GM19025 (cell line): ENCODE measurements at regions not wholly inside any gene's neighbourhood (a gene's known extent, or its start where the extent isn't known, plus 50 kb on each side); places are given as distances from the start of the nearest gene placed in this dataset.
A peak's percentile ranks its signal among the peaks of the same experiment; 100 is the strongest.

Experiments
- ATAC-seq: cut with Tn5 transposase; IDR thresholded peaks from one replicate; pipeline ENCODE4 v1.9.1; 2021; ENCODE audit warnings: mild to moderate bottlenecking, low read depth, moderate library complexity; ENCODE audit not compliant: unreplicated experiment

DNA sequence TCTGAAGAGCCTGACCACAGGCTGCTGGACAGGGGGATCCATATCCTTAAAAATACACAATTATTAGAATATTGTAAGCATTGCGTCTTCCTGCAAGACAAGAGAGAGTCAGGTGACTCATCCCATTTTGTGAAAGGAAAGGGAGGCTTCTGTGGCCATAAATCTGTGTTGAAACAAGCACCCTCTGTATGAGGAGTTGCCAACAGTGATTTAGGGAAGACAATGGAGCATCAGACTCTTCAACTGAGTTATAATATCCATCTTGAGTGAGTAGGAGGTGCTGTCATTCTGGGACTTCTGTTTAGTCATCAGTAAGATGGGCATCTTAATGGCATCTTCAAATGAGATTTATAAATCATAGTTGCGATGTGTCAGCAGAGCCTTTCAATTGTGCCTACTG is 554.5 kb downstream of the AACS start:
- no peak for ATAC-seq

DNA sequence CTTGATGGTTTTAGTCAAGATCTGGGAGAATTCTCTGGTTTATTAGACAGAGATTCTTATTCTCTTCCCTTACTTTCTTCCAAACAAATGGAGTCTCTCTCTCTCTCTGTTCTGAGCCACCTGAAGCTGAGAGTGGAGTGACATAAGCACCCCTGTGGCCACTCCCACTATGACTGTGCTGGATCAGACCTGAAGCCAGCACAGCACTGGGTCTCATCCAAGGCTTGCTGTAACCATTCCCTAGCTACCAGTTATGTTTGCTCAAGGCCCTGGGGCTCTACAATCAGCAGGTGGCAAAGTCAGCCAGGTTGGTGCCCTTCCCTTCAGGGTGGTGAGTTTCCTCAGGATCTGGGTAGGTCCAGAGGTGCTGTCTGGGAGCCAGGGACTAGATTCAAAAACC is 568.5 kb downstream of the AACS start:
- ATAC-seq = no peak

DNA sequence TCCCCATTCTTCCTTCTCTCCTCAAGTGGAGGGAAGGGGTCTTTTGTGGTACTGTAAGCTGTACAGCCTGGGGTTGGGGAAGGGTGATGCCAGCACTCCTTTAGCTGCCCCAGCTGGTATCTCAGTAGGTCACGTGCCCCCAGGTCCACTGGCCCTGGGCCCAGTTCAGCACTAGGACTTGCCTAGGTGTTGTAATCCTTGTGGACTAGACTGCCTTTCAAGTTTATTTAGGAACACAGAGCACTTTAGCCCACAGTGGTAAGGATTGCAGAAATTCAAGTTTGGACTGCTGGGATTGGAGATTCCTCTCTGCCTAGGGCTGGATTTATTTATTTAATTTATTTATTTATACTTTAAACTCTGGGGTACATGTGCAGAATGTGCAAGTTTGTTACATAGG is 569.6 kb downstream of the AACS start:
- no peak for ATAC-seq

- ATAC-seq = no peak
Observed at GRCh38 chr12:125639826-125640225, 574.6 kb downstream of the AACS start.

DNA sequence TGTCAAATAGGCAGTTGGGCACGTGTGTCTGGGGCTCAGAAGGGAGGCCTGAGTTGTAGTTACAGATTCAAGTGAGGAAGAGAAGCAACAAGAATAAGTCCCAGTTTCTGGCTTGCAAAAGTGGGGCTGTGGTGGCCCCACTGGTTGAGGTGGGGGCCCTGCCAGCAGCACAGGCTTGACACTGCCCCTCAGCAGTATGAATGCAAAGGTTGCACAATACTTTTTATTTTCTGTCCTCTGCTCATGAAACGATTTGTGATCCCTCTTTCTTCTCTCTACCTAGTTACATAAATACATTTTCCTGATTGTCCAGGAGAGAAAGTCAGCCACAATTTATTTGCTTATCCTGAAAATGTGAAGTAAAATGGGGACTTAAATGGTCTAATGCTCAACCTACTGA is 577.8 kb downstream of the AACS start:
- ATAC-seq = no peak

GRCh38 chr12:125645724-125646123 is 580.5 kb downstream of the AACS start:
- ATAC-seq = no peak

- no peak for ATAC-seq
Observed at GRCh38 chr12:125650587-125650986, 585.4 kb downstream of the AACS start.

GRCh38 chr12:125651625-125652024 is 586.4 kb downstream of the AACS start:
- ATAC-seq = no peak

DNA sequence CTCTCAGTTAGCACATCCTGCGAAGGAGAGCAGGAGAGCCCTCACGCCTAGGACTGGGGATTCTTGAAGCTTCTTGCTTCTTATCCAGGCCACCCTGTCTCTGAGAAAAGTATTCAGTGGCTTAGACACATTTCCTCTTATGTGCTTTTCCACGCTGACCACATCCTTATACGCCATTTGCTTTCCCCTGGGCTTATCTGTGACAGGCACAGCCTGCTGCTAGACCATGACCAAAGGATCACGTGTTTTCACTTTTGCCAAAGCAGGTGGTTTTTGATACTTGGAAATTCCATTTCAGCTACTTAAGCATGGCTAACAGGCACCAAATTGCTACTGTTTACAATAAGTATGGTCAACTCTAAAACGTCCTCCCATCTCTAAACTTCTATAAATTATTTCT is 587.4 kb downstream of the AACS start:
- ATAC-seq = no peak

DNA sequence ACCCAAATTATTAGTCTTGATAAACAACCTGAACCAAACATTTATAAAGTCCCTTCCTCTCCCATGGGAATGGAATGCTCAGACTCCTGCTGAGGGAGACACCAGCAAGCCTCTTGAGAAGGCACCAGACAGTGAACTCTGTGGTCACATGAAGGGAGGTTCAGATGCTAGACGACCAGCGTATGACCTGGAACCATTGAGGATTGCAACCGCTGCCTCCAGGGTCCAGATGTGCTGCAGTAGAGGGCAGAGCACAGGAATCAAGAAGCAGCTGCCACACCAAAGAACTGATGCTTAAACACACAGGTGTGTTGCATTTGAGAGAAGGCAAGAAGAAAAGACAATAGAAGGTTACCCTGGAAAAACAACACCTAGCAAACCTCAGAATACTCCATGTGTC is 592.4 kb downstream of the AACS start:
- no peak for ATAC-seq

DNA sequence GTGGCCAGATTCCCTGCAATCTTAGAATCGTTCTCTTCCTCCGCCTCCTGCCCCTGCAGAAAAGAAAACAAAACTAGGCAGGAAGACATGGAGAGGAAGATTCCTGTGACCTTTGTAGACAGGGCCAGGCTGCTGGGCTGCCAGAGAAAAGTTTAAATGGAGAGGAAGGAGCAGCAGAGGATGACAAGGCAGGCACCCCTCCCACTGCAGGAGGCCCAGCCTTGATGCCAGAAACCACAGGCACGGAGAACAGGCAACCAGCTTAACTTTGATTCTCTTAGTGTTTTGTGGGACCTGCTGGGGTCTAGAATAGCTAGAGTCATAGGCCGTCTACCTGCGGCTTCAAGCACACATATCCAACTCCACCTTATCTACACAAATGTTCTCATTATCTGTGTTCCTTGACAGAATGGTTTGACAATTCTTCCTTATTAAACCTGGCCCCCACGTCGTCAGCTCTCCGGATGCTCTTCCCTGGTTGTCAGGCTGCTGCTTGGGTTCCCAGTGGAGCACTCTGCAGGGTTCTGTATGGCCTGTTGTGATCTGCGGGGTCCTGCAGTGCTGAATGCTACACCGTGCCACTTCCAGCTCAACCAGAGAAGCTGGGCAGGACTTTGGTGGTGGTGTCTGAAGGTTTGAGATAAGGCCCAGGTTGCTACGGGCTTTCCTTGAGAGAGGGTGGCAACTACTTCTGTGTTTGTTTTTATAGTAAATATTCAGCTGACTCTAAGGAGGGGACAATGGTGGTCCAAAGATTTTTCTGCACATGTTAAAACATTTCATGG is 609.5 kb downstream of the AACS start:
- ATAC-seq = no peak

GRCh38 chr12:125676366-125676765 is 611.1 kb downstream of the AACS start:
- no peak for ATAC-seq

DNA sequence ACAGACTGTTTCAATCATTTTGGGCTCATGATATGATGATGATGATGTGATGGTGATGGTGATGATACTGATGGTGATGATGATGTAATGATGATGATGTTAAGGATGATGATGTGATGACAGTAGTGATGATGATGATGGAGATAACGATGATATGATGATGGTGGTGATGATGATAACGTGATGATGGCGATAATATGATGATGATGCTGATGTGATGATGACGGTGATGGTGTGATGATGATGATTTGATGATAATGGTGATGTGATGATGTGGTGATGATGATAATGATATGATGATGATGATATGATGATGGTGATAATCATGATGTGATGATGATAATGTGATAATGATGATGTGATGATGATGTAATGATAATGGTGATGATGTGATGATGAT is 612.6 kb downstream of the AACS start:
- no peak for ATAC-seq

DNA sequence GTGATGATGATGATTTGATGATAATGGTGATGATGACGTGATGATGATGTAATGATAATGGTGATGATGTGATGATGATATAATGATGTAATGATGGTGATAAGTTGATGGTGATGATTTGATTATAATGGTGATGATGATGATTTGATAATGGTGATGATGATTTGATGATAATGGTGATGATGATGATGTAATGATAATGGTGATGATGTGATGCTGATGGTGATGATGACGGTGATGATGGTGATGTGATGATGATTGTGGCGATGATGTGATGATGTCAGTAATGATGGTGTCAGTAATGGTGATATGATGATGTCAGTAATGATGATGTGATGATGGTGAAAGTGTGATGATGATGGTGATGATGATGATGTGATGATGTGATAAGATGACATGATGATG is 613.4 kb downstream of the AACS start:
- no peak for ATAC-seq

GRCh38 chr12:125683748-125684381 is 618.6 kb downstream of the AACS start:
- peak; percentile 64 for ATAC-seq

DNA sequence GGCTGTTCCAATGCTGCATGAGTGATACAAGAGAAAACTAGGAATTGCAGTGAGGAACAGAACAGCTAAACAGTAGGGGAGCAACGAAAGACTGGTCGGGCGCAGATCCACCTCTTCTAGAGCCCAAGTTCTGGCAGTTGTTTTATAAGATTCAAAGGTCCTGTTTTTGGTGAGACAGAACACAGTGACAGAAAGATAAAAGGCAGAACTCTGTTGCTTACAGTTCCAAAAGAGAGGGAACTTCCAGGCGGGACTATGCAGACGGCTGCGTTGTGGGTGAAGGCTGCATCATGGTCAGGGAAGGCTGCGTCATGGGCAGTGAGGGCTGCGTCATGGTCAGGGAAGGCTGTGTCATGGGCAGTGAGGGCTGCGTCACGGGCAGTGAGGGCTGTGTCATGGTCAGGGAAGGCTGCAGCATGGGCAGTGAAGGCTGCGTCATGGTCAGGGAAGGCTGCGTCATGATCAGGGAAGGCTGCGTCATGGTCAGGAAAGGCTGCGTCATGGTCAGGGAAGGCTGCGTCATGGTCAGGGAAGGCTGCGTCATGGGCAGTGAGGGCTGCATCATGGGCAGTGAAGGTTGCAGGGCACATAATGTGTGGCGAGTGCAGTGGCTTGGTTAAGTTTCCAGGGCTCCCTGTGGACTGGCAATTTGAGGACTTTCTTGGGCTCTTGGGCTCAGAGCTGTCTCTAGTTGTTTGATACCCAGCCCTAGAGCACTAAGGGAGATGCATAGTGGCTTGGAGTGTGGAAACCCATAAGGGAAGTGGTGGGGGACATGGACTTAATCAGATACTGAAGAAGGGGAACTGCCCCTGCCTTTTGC is 619.9 kb downstream of the AACS start:
- ATAC-seq = no peak

- ATAC-seq = no peak
Observed at GRCh38 chr12:125685915-125686314, 620.7 kb downstream of the AACS start.

DNA sequence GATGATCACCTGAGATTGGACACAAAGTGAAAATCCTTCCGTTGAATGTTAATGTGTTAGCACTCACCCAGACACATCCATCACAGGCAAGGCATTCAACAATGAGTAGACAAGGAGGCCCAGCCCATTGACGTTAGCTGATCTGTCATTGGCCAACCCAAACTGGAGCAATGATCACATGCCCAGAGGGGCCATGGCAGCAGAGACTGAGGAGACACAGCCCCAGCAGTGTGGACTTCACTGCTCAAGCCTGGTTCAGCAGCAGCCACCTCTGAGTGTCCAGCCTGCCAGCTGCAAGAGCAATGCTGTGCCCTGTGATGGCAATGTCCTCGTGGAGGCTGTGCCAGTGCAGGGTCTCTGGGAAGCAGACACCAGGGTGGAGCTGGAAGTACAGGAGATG is 622.2 kb downstream of the AACS start:
- ATAC-seq = no peak

GRCh38 chr12:125687820-125688219 is 622.6 kb downstream of the AACS start:
- no peak for ATAC-seq

DNA sequence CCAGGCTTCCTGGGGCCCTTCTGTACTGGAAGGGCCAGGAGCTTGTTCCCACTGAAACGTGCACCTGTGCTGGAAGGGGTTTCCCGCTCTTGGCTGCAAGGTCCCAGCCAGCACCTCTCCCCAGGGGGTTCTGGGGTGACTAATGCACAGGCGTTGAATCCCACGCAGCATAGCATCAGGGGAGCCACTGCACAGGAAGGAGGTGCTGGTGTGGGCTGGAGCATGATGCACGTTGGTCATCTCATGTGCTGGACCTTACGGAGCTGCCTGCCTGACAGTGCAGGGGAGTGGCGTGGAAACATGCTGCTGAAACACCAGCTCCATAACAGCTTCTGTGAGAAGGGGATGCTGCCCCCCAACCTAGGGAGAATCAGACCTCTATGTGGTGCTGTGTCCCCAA is 623.0 kb downstream of the AACS start:
- no peak for ATAC-seq

GRCh38 chr12:125688881-125689280 is 623.6 kb downstream of the AACS start:
- no peak for ATAC-seq
